D721Med (cell line): ENCODE measurements at regions not wholly inside any gene's neighbourhood (a gene's known extent, or its start where the extent isn't known, plus 50 kb on each side); places are given as distances from the start of the nearest gene placed in this dataset.

Experiments
- DNase-seq: peaks from one replicate; pipeline ENCODE4 v3.0.0; 2011; ENCODE audit warnings: low spot score; ENCODE audit not compliant: insufficient read length
- FAIRE-seq: peaks from 2 replicates; lab custom pipeline; 2011; peaks lifted over from hg19 to GRCh38; lab: Jason Lieb, UNC
- CTCF ChIP-seq: IDR thresholded peaks from 2 replicates; pipeline ENCODE4 v1.5.1; 2012; ENCODE audit warnings: mild to moderate bottlenecking, control low read depth; ENCODE audit not compliant: insufficient read depth; ENCODE audit errors: missing control alignments

GRCh38 chr6:14765721-14766390 lies 480.0 kb upstream of the JARID2 start:
- TF ChIP-seq CTCF = no peak
- DNase-seq = no peak
- FAIRE-seq = no peak

GRCh38 chr6:14766391-14766994 lies 479.4 kb upstream of the JARID2 start:
- no peak for DNase-seq
- no peak for TF ChIP-seq CTCF
- no peak for FAIRE-seq

GRCh38 chr6:14767226-14767625 lies 478.6 kb upstream of the JARID2 start:
- TF ChIP-seq CTCF = no peak
- DNase-seq = no peak
- no peak for FAIRE-seq

- DNase-seq = no peak
- FAIRE-seq = no peak
- TF ChIP-seq CTCF = no peak
These were observed 475.8 kb upstream of the JARID2 start for GRCh38 chr6:14770040-14770439.

GRCh38 chr6:14770572-14770971 lies 475.3 kb upstream of the JARID2 start:
- TF ChIP-seq CTCF = no peak
- FAIRE-seq (no peak), DNase-seq (no peak)

GRCh38 chr6:14771016-14771415 lies 474.9 kb upstream of the JARID2 start:
- DNase-seq = no peak
- TF ChIP-seq CTCF = no peak
- FAIRE-seq = no peak

GRCh38 chr6:14772188-14772587 lies 473.7 kb upstream of the JARID2 start:
- FAIRE-seq (no peak), DNase-seq (no peak)
- no peak for TF ChIP-seq CTCF
